H9 (cell line): ENCODE measurements at regions not wholly inside any gene's neighbourhood (a gene's known extent, or its start where the extent isn't known, plus 50 kb on each side); places are given as distances from the start of the nearest gene placed in this dataset.

Experiments used
- DNase-seq: peaks from one replicate; pipeline ENCODE4 v3.0.0-alpha.2; 2017
- H2AFZ ChIP-seq: one replicate; pipeline ENCODE4 v1.6.1; 2013; ENCODE audit warnings: mild to moderate bottlenecking, low read length, control low read depth, moderate library complexity
- H2AK5ac ChIP-seq: 2 replicates; pipeline ENCODE4 v1.6.1; 2013; ENCODE audit warnings: low read length, control low read depth, mixed read lengths; ENCODE audit not compliant: insufficient read length
- H2BK120ac ChIP-seq: one replicate; pipeline ENCODE4 v1.6.1; 2013; ENCODE audit warnings: low read depth, mild to moderate bottlenecking, low read length, control low read depth, inconsistent platforms; ENCODE audit not compliant: poor library complexity, severe bottlenecking
- H2BK12ac ChIP-seq: 2 replicates; pipeline ENCODE4 v1.6.1; 2013; ENCODE audit warnings: low read length, control low read depth, mixed read lengths, low read depth; ENCODE audit not compliant: insufficient read length
- H2BK15ac ChIP-seq: 2 replicates; pipeline ENCODE4 v1.6.1; 2013; ENCODE audit warnings: low read depth, low read length, control low read depth
- H2BK20ac ChIP-seq: one replicate; pipeline ENCODE4 v1.6.1; 2013; ENCODE audit warnings: low read depth, mild to moderate bottlenecking, low read length, control low read depth, inconsistent platforms; ENCODE audit not compliant: poor library complexity, severe bottlenecking
- H2BK5ac ChIP-seq: 2 replicates; pipeline ENCODE4 v1.6.1; 2013; ENCODE audit warnings: low read length, control low read depth, mixed read lengths; ENCODE audit not compliant: insufficient read length
- H3K14ac ChIP-seq: 2 replicates; pipeline ENCODE4 v1.6.1; 2013; ENCODE audit warnings: low read length, control low read depth; ENCODE audit not compliant: insufficient read depth
- H3K18ac ChIP-seq: 2 replicates; pipeline ENCODE4 v1.6.1; 2013; ENCODE audit warnings: low read depth, mild to moderate bottlenecking, mixed read lengths, low read length, control low read depth; ENCODE audit not compliant: insufficient read length
- H3K23ac ChIP-seq: 2 replicates; pipeline ENCODE4 v1.6.1; 2013; ENCODE audit warnings: low read length, control low read depth, mixed read lengths, low read depth; ENCODE audit not compliant: insufficient read length
- H3K23me2 ChIP-seq: 2 replicates; pipeline ENCODE4 v1.6.1; 2013; ENCODE audit warnings: low read depth, mild to moderate bottlenecking, mixed read lengths, low read length, control low read depth; ENCODE audit not compliant: insufficient read length, poor library complexity, severe bottlenecking
- H3K27ac ChIP-seq: 2 replicates; pipeline ENCODE4 v1.5.1; 2013; ENCODE audit warnings: low read length, control low read depth, mixed read lengths, low read depth; ENCODE audit not compliant: insufficient read length
- H3K27me3 ChIP-seq: 2 replicates; pipeline ENCODE4 v1.6.1; 2013; ENCODE audit warnings: low read length, control low read depth, inconsistent platforms; ENCODE audit not compliant: insufficient read depth
- H3K4ac ChIP-seq: 2 replicates; pipeline ENCODE4 v1.6.1; 2013; ENCODE audit warnings: low read depth, mild to moderate bottlenecking, control low read depth, inconsistent platforms, low read length, moderate library complexity
- H3K4me1 ChIP-seq: 2 replicates; pipeline ENCODE4 v1.6.1; 2013; ENCODE audit warnings: low read length, control low read depth, inconsistent platforms; ENCODE audit not compliant: insufficient read depth
- H3K4me2 ChIP-seq: 2 replicates; pipeline ENCODE4 v1.6.1; 2013; ENCODE audit warnings: low read length, control low read depth, mixed read lengths; ENCODE audit not compliant: insufficient read length, insufficient read depth
- H3K56ac ChIP-seq: 2 replicates; pipeline ENCODE4 v1.6.1; 2013; ENCODE audit warnings: low read depth, mild to moderate bottlenecking, mixed read lengths, low read length, control low read depth; ENCODE audit not compliant: insufficient read length
- H3K79me1 ChIP-seq: 2 replicates; pipeline ENCODE4 v1.6.1; 2013; ENCODE audit warnings: low read depth, mild to moderate bottlenecking, moderate library complexity, low read length, control low read depth, inconsistent platforms; ENCODE audit not compliant: insufficient read depth, poor library complexity, severe bottlenecking
- H3K79me2 ChIP-seq: 2 replicates; pipeline ENCODE4 v1.6.1; 2013; ENCODE audit warnings: low read length, control low read depth, inconsistent platforms; ENCODE audit not compliant: insufficient read depth
- H3K9ac ChIP-seq: 2 replicates; pipeline ENCODE4 v1.6.1; 2013; ENCODE audit warnings: low read length, control low read depth, mixed read lengths; ENCODE audit not compliant: insufficient read length; ENCODE audit errors: extremely low read depth
- H3K9me3 ChIP-seq: one replicate; pipeline ENCODE4 v1.6.1; 2013; ENCODE audit warnings: low read depth, low read length, inconsistent platforms; ENCODE audit not compliant: control insufficient read depth
- H3T11ph ChIP-seq: one replicate; pipeline ENCODE4 v1.6.1; 2013; ENCODE audit warnings: mild to moderate bottlenecking, low read length, control low read depth, inconsistent platforms
- H4K20me1 ChIP-seq: one replicate; pipeline ENCODE4 v1.6.1; 2013; ENCODE audit not compliant: control insufficient read depth, insufficient read length, insufficient read depth
- H4K5ac ChIP-seq: 2 replicates; pipeline ENCODE4 v1.6.1; 2013; ENCODE audit warnings: low read depth, mild to moderate bottlenecking, mixed read lengths, low read length, control low read depth; ENCODE audit not compliant: insufficient read length
- H4K8ac ChIP-seq: replicated peaks from 2 replicates; pipeline ENCODE4 v1.6.1; 2013; ENCODE audit warnings: low read length, control low read depth, mixed read lengths, low read depth; ENCODE audit not compliant: insufficient read length
- H4K91ac ChIP-seq: 2 replicates; pipeline ENCODE4 v1.6.1; 2013; ENCODE audit warnings: low read depth, mild to moderate bottlenecking, moderate library complexity, mixed read lengths, low read length, control low read depth; ENCODE audit not compliant: insufficient read length
- H3K27ac Mint-ChIP-seq, 3 experiments: 2 replicates in 2 of 3; 3 replicates in 1 of 3; pipeline ENCODE4 v1.8.0; 2020 to 2021; ENCODE audit warnings: mixed read lengths in 3 of 3, mild to moderate bottlenecking in 1 of 3, moderate library complexity in 1 of 3
- H3K27me3 Mint-ChIP-seq: 2 replicates; pipeline ENCODE4 v1.8.0; 2021; ENCODE audit warnings: low read depth, mild to moderate bottlenecking, moderate library complexity, mixed read lengths
- H3K36me3 Mint-ChIP-seq, 3 experiments: 2 replicates in 2 of 3; 3 replicates in 1 of 3; pipeline ENCODE4 v1.8.0; 2020 to 2021; ENCODE audit warnings: low read depth in 3 of 3, mixed read lengths in 3 of 3; ENCODE audit not compliant: insufficient read depth in 1 of 3
- H3K4me1 Mint-ChIP-seq, 2 experiments: 2 replicates each; pipeline ENCODE4 v1.8.0; 2020; ENCODE audit warnings: mixed read lengths in 2 of 2
- H3K4me3 Mint-ChIP-seq, 2 experiments: 2 replicates in 1 of 2; 3 replicates in 1 of 2; pipeline ENCODE4 v1.8.0; 2020 to 2021; ENCODE audit warnings: mild to moderate bottlenecking in 2 of 2, mixed read lengths in 2 of 2, moderate library complexity in 1 of 2
- H3K9me3 Mint-ChIP-seq, 2 experiments: 2 replicates in 1 of 2; 3 replicates in 1 of 2; pipeline ENCODE4 v1.8.0; 2020; ENCODE audit warnings: mild to moderate bottlenecking in 2 of 2, mixed read lengths in 2 of 2, moderate library complexity in 1 of 2
- CTCF ChIP-seq: fragments of 200-600 bp; sonication (generic); conservative IDR thresholded peaks from 3 replicates; pipeline ENCODE4 v1.8.0; 2021; ENCODE audit warnings: antibody characterized with exemption, mild to moderate bottlenecking
- WGBS: extraction: QIAGEN DNeasy Blood & Tissue Kit; methylation state at CpG from one replicate; pipeline ENCODE4 v1.1.7; 2013; ENCODE audit warnings: missing lambda C conversion rate, low lambda C conversion rate, mixed read lengths; ENCODE audit not compliant: insufficient read length; ENCODE audit errors: extremely low coverage; 5-methylcytosine and 5-hydroxymethylcytosine counted together

GRCh38 chr10:125212150-125212809 is 51.9 kb upstream of the CTBP2 start:
- Histone ChIP-seq H3K4me1 (no peaks in the 10 kb centered on the region), H3K27ac (no peak overlapping the region), H3K79me1 (no peaks in the 10 kb centered on the region), H4K91ac (no peak overlapping the region), H3K14ac (no peak overlapping the region), H2AK5ac (no peak overlapping the region), H2BK5ac (no peak overlapping the region), H4K20me1 (no peaks in the 10 kb centered on the region), H2BK120ac (no peak overlapping the region), H4K5ac (no peak overlapping the region), H3K9me3 (no peaks in the 10 kb centered on the region), H3K23me2 (no peaks in the 10 kb centered on the region), H3K4ac (no peak overlapping the region), H3T11ph (no peak overlapping the region), H4K8ac (no peak overlapping the region), H3K56ac (no peak overlapping the region), H3K4me2 (no peak overlapping the region), H2BK12ac (no peak overlapping the region), H3K9ac (no peak overlapping the region), H3K18ac (no peak overlapping the region), H2BK15ac (no peak overlapping the region), H2BK20ac (no peak overlapping the region), H3K23ac (no peak overlapping the region), H2AFZ (no peak overlapping the region), H3K27me3 (no peaks in the 10 kb centered on the region), H3K79me2 (no peaks in the 10 kb centered on the region)
- Mint-ChIP-seq H3K4me1 (no peaks in the 10 kb centered on the region; a peak in 1 of 4 replicates), H3K36me3 (no peaks in the 10 kb centered on the region; a peak in 1 of 7 replicates), H3K27ac (no peak overlapping the region), H3K27me3 (peaks cover 2% of the 10 kb centered on the region), H3K4me3 (no peak overlapping the region), H3K9me3 (no peaks in the 10 kb centered on the region; a peak in 2 of 5 replicates)
- WGBS = no CpG with 5 or more reads among the region's 6 CpGs
- no peak for DNase-seq
- no peak for TF ChIP-seq CTCF
